ENCODE measurements at regions not wholly inside any gene's neighbourhood (a gene's known extent, or its start where the extent isn't known, plus 50 kb on each side); places are given as distances from the start of the nearest gene placed in this dataset.

DNA sequence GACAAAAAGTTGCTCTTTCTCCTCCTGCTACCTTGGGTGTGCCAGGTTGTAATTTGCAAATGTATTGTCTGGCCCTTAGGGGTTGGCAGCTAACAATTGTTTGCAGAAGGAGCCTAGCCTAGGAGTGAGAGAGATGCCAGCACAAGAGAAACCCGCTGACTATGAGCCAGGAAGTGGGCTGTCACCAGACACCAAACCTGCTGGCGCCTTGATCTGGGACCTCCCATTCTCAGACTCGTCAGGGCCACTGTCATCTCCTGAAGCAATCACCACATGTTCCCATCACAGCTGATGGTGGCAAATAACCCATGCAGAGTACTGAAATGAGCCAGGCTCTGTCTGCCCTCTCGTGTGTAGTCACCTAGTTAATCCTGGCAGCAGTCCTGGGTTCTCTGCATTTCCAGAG lies 406.4 kb upstream of the NPAP1 start:
- TF ChIP-seq, protein P1, sequence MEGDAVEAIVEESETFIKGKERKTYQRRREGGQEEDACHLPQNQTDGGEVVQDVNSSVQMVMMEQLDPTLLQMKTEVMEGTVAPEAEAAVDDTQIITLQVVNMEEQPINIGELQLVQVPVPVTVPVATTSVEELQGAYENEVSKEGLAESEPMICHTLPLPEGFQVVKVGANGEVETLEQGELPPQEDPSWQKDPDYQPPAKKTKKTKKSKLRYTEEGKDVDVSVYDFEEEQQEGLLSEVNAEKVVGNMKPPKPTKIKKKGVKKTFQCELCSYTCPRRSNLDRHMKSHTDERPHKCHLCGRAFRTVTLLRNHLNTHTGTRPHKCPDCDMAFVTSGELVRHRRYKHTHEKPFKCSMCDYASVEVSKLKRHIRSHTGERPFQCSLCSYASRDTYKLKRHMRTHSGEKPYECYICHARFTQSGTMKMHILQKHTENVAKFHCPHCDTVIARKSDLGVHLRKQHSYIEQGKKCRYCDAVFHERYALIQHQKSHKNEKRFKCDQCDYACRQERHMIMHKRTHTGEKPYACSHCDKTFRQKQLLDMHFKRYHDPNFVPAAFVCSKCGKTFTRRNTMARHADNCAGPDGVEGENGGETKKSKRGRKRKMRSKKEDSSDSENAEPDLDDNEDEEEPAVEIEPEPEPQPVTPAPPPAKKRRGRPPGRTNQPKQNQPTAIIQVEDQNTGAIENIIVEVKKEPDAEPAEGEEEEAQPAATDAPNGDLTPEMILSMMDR (conservative IDR thresholded peaks at IDR 0.05): no peak
- H3K56ac ChIP-seq (ENCODE audit: insufficient read length, low read depth, low read length): no peak overlapping the region
- H3K4ac ChIP-seq (ENCODE audit: low read depth, low read length): no peak overlapping the region
- H3K79me1 ChIP-seq (ENCODE audit: insufficient read depth, low read depth, low read length, poor library complexity, severe bottlenecking): no peaks in the 10 kb centered on the region
- H3K9ac ChIP-seq (ENCODE audit: extremely low read depth, insufficient read length, low read length): no peak overlapping the region
- H4K8ac ChIP-seq (replicated peaks; ENCODE audit: insufficient read length, low read depth, low read length): no peak overlapping the region
- no peaks in the 10 kb centered on the region; the same call in 1 of the 2 replicates for H3K27me3 Mint-ChIP-seq (ENCODE audit: low read depth)
- no peaks in the 10 kb centered on the region for H3K4me1 ChIP-seq (ENCODE audit: insufficient read depth, low read length)
- H3K4me1 Mint-ChIP-seq: peaks cover 8 to 9% of the 10 kb centered on the region in 2 experiments
- no peak overlapping the region for H4K91ac ChIP-seq (ENCODE audit: insufficient read length, low read depth, low read length)
- no peak overlapping the region for H3K4me3 Mint-ChIP-seq
- no peaks in the 10 kb centered on the region for H3K27me3 ChIP-seq (ENCODE audit: insufficient read depth, low read length)
- H3K14ac ChIP-seq (ENCODE audit: insufficient read depth, low read length): no peak overlapping the region
- no peak overlapping the region for H3T11ph ChIP-seq (ENCODE audit: low read length)
- no peaks in the 10 kb centered on the region for H3K79me2 ChIP-seq (ENCODE audit: insufficient read depth, low read length)
- H3K9me3 Mint-ChIP-seq: peaks cover 59 to 69% of the 10 kb centered on the region in 2 experiments
- H2BK15ac ChIP-seq (ENCODE audit: low read depth, low read length): no peak overlapping the region
- no CpG with 5 or more reads among the region's 4 CpGs for WGBS (ENCODE audit: extremely low coverage, insufficient read length, low lambda C conversion rate)
- no peaks in the 10 kb centered on the region for H4K20me1 ChIP-seq (ENCODE audit: control insufficient read depth, insufficient read depth, insufficient read length)
- no peak overlapping the region for H2BK20ac ChIP-seq (ENCODE audit: low read depth, low read length, poor library complexity, severe bottlenecking)
- H3K36me3 Mint-ChIP-seq (ENCODE audit: insufficient read depth in 1 of 3, low read depth in 3 of 3): peaks cover 0 to 3% (median 0%) of the 10 kb centered on the region in 3 experiments; a peak in 2 of 7 replicates
- no peak overlapping the region for H3K27ac Mint-ChIP-seq
- H3K4me2 ChIP-seq (ENCODE audit: insufficient read depth, insufficient read length, low read length): no peak overlapping the region
- H3K18ac ChIP-seq (ENCODE audit: insufficient read length, low read depth, low read length): no peak overlapping the region
- H3K27ac ChIP-seq (ENCODE audit: insufficient read length, low read depth, low read length): no peak overlapping the region
- H2BK120ac ChIP-seq (ENCODE audit: low read depth, low read length, poor library complexity, severe bottlenecking): no peak overlapping the region
- DNase-seq: no peak
- no peak overlapping the region for H2AK5ac ChIP-seq (ENCODE audit: insufficient read length, low read length)
- no peak overlapping the region for H2BK12ac ChIP-seq (ENCODE audit: insufficient read length, low read depth, low read length)
- H2AFZ ChIP-seq (ENCODE audit: low read length): no peak overlapping the region
- H3K23ac ChIP-seq (ENCODE audit: insufficient read length, low read depth, low read length): no peak overlapping the region
- no peak overlapping the region for H4K5ac ChIP-seq (ENCODE audit: insufficient read length, low read depth, low read length)
- H3K9me3 ChIP-seq (ENCODE audit: control insufficient read depth, low read depth, low read length): no peaks in the 10 kb centered on the region
- no peak overlapping the region for H2BK5ac ChIP-seq (ENCODE audit: insufficient read length, low read length)
- H3K23me2 ChIP-seq (ENCODE audit: insufficient read length, low read depth, low read length, poor library complexity, severe bottlenecking): no peaks in the 10 kb centered on the region
